H9 (cell line): ENCODE measurements at regions not wholly inside any gene's neighbourhood (a gene's known extent, or its start where the extent isn't known, plus 50 kb on each side); places are given as distances from the start of the nearest gene placed in this dataset.

ENCODE experiments used
- DNase-seq: peaks from one replicate; pipeline ENCODE4 v3.0.0-alpha.2; 2017
- H2AFZ ChIP-seq: one replicate; pipeline ENCODE4 v1.6.1; 2013; ENCODE audit warnings: mild to moderate bottlenecking, low read length, control low read depth, moderate library complexity
- H2AK5ac ChIP-seq: 2 replicates; pipeline ENCODE4 v1.6.1; 2013; ENCODE audit warnings: low read length, control low read depth, mixed read lengths; ENCODE audit not compliant: insufficient read length
- H2BK120ac ChIP-seq: one replicate; pipeline ENCODE4 v1.6.1; 2013; ENCODE audit warnings: low read depth, mild to moderate bottlenecking, low read length, control low read depth, inconsistent platforms; ENCODE audit not compliant: poor library complexity, severe bottlenecking
- H2BK12ac ChIP-seq: 2 replicates; pipeline ENCODE4 v1.6.1; 2013; ENCODE audit warnings: low read length, control low read depth, mixed read lengths, low read depth; ENCODE audit not compliant: insufficient read length
- H2BK15ac ChIP-seq: 2 replicates; pipeline ENCODE4 v1.6.1; 2013; ENCODE audit warnings: low read depth, low read length, control low read depth
- H2BK20ac ChIP-seq: one replicate; pipeline ENCODE4 v1.6.1; 2013; ENCODE audit warnings: low read depth, mild to moderate bottlenecking, low read length, control low read depth, inconsistent platforms; ENCODE audit not compliant: poor library complexity, severe bottlenecking
- H2BK5ac ChIP-seq: 2 replicates; pipeline ENCODE4 v1.6.1; 2013; ENCODE audit warnings: low read length, control low read depth, mixed read lengths; ENCODE audit not compliant: insufficient read length
- H3K14ac ChIP-seq: 2 replicates; pipeline ENCODE4 v1.6.1; 2013; ENCODE audit warnings: low read length, control low read depth; ENCODE audit not compliant: insufficient read depth
- H3K18ac ChIP-seq: 2 replicates; pipeline ENCODE4 v1.6.1; 2013; ENCODE audit warnings: low read depth, mild to moderate bottlenecking, mixed read lengths, low read length, control low read depth; ENCODE audit not compliant: insufficient read length
- H3K23ac ChIP-seq: 2 replicates; pipeline ENCODE4 v1.6.1; 2013; ENCODE audit warnings: low read length, control low read depth, mixed read lengths, low read depth; ENCODE audit not compliant: insufficient read length
- H3K23me2 ChIP-seq: 2 replicates; pipeline ENCODE4 v1.6.1; 2013; ENCODE audit warnings: low read depth, mild to moderate bottlenecking, mixed read lengths, low read length, control low read depth; ENCODE audit not compliant: insufficient read length, poor library complexity, severe bottlenecking
- H3K27ac ChIP-seq: 2 replicates; pipeline ENCODE4 v1.5.1; 2013; ENCODE audit warnings: low read length, control low read depth, mixed read lengths, low read depth; ENCODE audit not compliant: insufficient read length
- H3K27me3 ChIP-seq: 2 replicates; pipeline ENCODE4 v1.6.1; 2013; ENCODE audit warnings: low read length, control low read depth, inconsistent platforms; ENCODE audit not compliant: insufficient read depth
- H3K4ac ChIP-seq: 2 replicates; pipeline ENCODE4 v1.6.1; 2013; ENCODE audit warnings: low read depth, mild to moderate bottlenecking, control low read depth, inconsistent platforms, low read length, moderate library complexity
- H3K4me1 ChIP-seq: 2 replicates; pipeline ENCODE4 v1.6.1; 2013; ENCODE audit warnings: low read length, control low read depth, inconsistent platforms; ENCODE audit not compliant: insufficient read depth
- H3K4me2 ChIP-seq: 2 replicates; pipeline ENCODE4 v1.6.1; 2013; ENCODE audit warnings: low read length, control low read depth, mixed read lengths; ENCODE audit not compliant: insufficient read length, insufficient read depth
- H3K56ac ChIP-seq: 2 replicates; pipeline ENCODE4 v1.6.1; 2013; ENCODE audit warnings: low read depth, mild to moderate bottlenecking, mixed read lengths, low read length, control low read depth; ENCODE audit not compliant: insufficient read length
- H3K79me1 ChIP-seq: 2 replicates; pipeline ENCODE4 v1.6.1; 2013; ENCODE audit warnings: low read depth, mild to moderate bottlenecking, moderate library complexity, low read length, control low read depth, inconsistent platforms; ENCODE audit not compliant: insufficient read depth, poor library complexity, severe bottlenecking
- H3K79me2 ChIP-seq: 2 replicates; pipeline ENCODE4 v1.6.1; 2013; ENCODE audit warnings: low read length, control low read depth, inconsistent platforms; ENCODE audit not compliant: insufficient read depth
- H3K9ac ChIP-seq: 2 replicates; pipeline ENCODE4 v1.6.1; 2013; ENCODE audit warnings: low read length, control low read depth, mixed read lengths; ENCODE audit not compliant: insufficient read length; ENCODE audit errors: extremely low read depth
- H3K9me3 ChIP-seq: one replicate; pipeline ENCODE4 v1.6.1; 2013; ENCODE audit warnings: low read depth, low read length, inconsistent platforms; ENCODE audit not compliant: control insufficient read depth
- H3T11ph ChIP-seq: one replicate; pipeline ENCODE4 v1.6.1; 2013; ENCODE audit warnings: mild to moderate bottlenecking, low read length, control low read depth, inconsistent platforms
- H4K20me1 ChIP-seq: one replicate; pipeline ENCODE4 v1.6.1; 2013; ENCODE audit not compliant: control insufficient read depth, insufficient read length, insufficient read depth
- H4K5ac ChIP-seq: 2 replicates; pipeline ENCODE4 v1.6.1; 2013; ENCODE audit warnings: low read depth, mild to moderate bottlenecking, mixed read lengths, low read length, control low read depth; ENCODE audit not compliant: insufficient read length
- H4K8ac ChIP-seq: replicated peaks from 2 replicates; pipeline ENCODE4 v1.6.1; 2013; ENCODE audit warnings: low read length, control low read depth, mixed read lengths, low read depth; ENCODE audit not compliant: insufficient read length
- H4K91ac ChIP-seq: 2 replicates; pipeline ENCODE4 v1.6.1; 2013; ENCODE audit warnings: low read depth, mild to moderate bottlenecking, moderate library complexity, mixed read lengths, low read length, control low read depth; ENCODE audit not compliant: insufficient read length
- H3K27ac Mint-ChIP-seq, 3 experiments: 2 replicates in 2 of 3; 3 replicates in 1 of 3; pipeline ENCODE4 v1.8.0; 2020 to 2021; ENCODE audit warnings: mixed read lengths in 3 of 3, mild to moderate bottlenecking in 1 of 3, moderate library complexity in 1 of 3
- H3K27me3 Mint-ChIP-seq: 2 replicates; pipeline ENCODE4 v1.8.0; 2021; ENCODE audit warnings: low read depth, mild to moderate bottlenecking, moderate library complexity, mixed read lengths
- H3K36me3 Mint-ChIP-seq, 3 experiments: 2 replicates in 2 of 3; 3 replicates in 1 of 3; pipeline ENCODE4 v1.8.0; 2020 to 2021; ENCODE audit warnings: low read depth in 3 of 3, mixed read lengths in 3 of 3; ENCODE audit not compliant: insufficient read depth in 1 of 3
- H3K4me1 Mint-ChIP-seq, 2 experiments: 2 replicates each; pipeline ENCODE4 v1.8.0; 2020; ENCODE audit warnings: mixed read lengths in 2 of 2
- H3K4me3 Mint-ChIP-seq, 2 experiments: 2 replicates in 1 of 2; 3 replicates in 1 of 2; pipeline ENCODE4 v1.8.0; 2020 to 2021; ENCODE audit warnings: mild to moderate bottlenecking in 2 of 2, mixed read lengths in 2 of 2, moderate library complexity in 1 of 2
- H3K9me3 Mint-ChIP-seq, 2 experiments: 2 replicates in 1 of 2; 3 replicates in 1 of 2; pipeline ENCODE4 v1.8.0; 2020; ENCODE audit warnings: mild to moderate bottlenecking in 2 of 2, mixed read lengths in 2 of 2, moderate library complexity in 1 of 2
- CTCF ChIP-seq: fragments of 200-600 bp; sonication (generic); conservative IDR thresholded peaks from 3 replicates; pipeline ENCODE4 v1.8.0; 2021; ENCODE audit warnings: antibody characterized with exemption, mild to moderate bottlenecking
- WGBS: extraction: QIAGEN DNeasy Blood & Tissue Kit; methylation state at CpG from one replicate; pipeline ENCODE4 v1.1.7; 2013; ENCODE audit warnings: missing lambda C conversion rate, low lambda C conversion rate, mixed read lengths; ENCODE audit not compliant: insufficient read length; ENCODE audit errors: extremely low coverage; 5-methylcytosine and 5-hydroxymethylcytosine counted together

GRCh38 chr12:103013741-103014300 is 56.3 kb downstream of the ASCL1 start:
- H3K18ac ChIP-seq = no peak overlapping the region
- no peaks in the 10 kb centered on the region for H3K23me2 ChIP-seq
- H3K14ac ChIP-seq = no peak overlapping the region
- H3K56ac ChIP-seq = no peak overlapping the region
- H3K9ac ChIP-seq = no peak overlapping the region
- H2BK15ac ChIP-seq = no peak overlapping the region
- Mint-ChIP-seq H3K4me3 (no peak overlapping the region; a peak in 1 of 5 replicates), H3K4me1 (peaks cover 13 to 26% of the 10 kb centered on the region in 2 experiments), H3K9me3 (no peaks in the 10 kb centered on the region), H3K27me3 (peaks cover 8% of the 10 kb centered on the region; the same call in 1 of the 2 replicates), H3K36me3 (no peaks in the 10 kb centered on the region; a peak in 1 of 7 replicates), H3K27ac (no peak overlapping the region)
- no peak overlapping the region for H3K4ac ChIP-seq
- H2BK5ac ChIP-seq = no peak overlapping the region
- no peak overlapping the region for H2BK120ac ChIP-seq
- H2BK12ac ChIP-seq = no peak overlapping the region
- no peaks in the 10 kb centered on the region for H3K27me3 ChIP-seq
- H4K8ac ChIP-seq = no peak overlapping the region
- H3K4me2 ChIP-seq = no peak overlapping the region
- no peaks in the 10 kb centered on the region for H3K79me2 ChIP-seq
- WGBS = no CpG with 5 or more reads among the region's 9 CpGs
- no peak overlapping the region for H3T11ph ChIP-seq
- no peaks in the 10 kb centered on the region for H3K9me3 ChIP-seq
- no peak overlapping the region for H4K91ac ChIP-seq
- H2AK5ac ChIP-seq = no peak overlapping the region
- no peak for DNase-seq
- no peaks in the 10 kb centered on the region for H4K20me1 ChIP-seq
- no peak overlapping the region for H2BK20ac ChIP-seq
- H3K23ac ChIP-seq = no peak overlapping the region
- H3K27ac ChIP-seq = no peak overlapping the region
- no peaks in the 10 kb centered on the region for H3K79me1 ChIP-seq
- no peak for TF ChIP-seq CTCF
- H2AFZ ChIP-seq = no peak overlapping the region
- H4K5ac ChIP-seq = no peak overlapping the region
- no peaks in the 10 kb centered on the region for H3K4me1 ChIP-seq
